SJSA1 (cell line): ENCODE measurements at regions not wholly inside any gene's neighbourhood (a gene's known extent, or its start where the extent isn't known, plus 50 kb on each side); places are given as distances from the start of the nearest gene placed in this dataset.

Experiments used
- DNase-seq, 2 experiments: peaks; one replicate each; pipeline ENCODE4 v3.0.0-alpha.2; 2015 to 2020; ENCODE audit warnings: low spot score in 2 of 2, low read depth in 1 of 2
- H3K27ac ChIP-seq: fragments of 250-450 bp; sonication (Bioruptor Pico); 2 replicates; pipeline ENCODE4 v1.5.1; 2020; ENCODE audit warnings: mild to moderate bottlenecking, moderate library complexity
- H3K27me3 ChIP-seq: fragments of 250-450 bp; sonication (Bioruptor Pico); replicated peaks from 2 replicates; pipeline ENCODE4 v1.5.1; 2020; ENCODE audit warnings: mild to moderate bottlenecking, moderate library complexity
- H3K36me3 ChIP-seq: fragments of 250-450 bp; sonication (Bioruptor Pico); 2 replicates; pipeline ENCODE4 v1.5.1; 2020; ENCODE audit warnings: mild to moderate bottlenecking
- H3K4me1 ChIP-seq: fragments of 250-450 bp; sonication (Bioruptor Pico); replicated peaks from 2 replicates; pipeline ENCODE4 v1.6.1; 2021; ENCODE audit warnings: mild to moderate bottlenecking
- H3K4me3 ChIP-seq: fragments of 250-450 bp; sonication (Bioruptor Pico); 2 replicates; pipeline ENCODE4 v1.5.1; 2020; ENCODE audit warnings: mild to moderate bottlenecking
- H3K9me3 ChIP-seq: fragments of 250-450 bp; sonication (Bioruptor Pico); replicated peaks from 2 replicates; pipeline ENCODE4 v1.5.1; 2020; ENCODE audit warnings: mild to moderate bottlenecking

DNA sequence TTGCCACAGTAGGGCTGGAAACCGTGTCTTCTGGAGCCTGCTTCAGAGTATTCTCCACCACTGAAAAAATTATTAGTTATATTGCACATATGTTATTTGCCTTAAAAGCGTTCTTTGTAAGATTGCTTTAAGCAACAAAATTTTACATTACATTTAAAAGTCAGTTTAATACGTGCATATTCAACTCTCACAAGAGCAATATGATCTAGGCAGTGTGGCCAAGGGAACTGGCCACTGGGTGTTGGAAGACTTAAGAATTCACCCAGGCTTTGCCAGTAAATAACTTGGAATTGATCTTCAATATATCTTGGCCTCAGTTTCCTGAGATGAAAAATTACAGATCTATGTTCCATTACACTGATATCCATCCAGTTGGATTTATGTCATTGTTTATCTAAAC, 694.4 kb downstream of the EFNA5 start:
- Histone ChIP-seq H3K4me1 (no peaks in the 10 kb centered on the region), H3K9me3 (no peaks in the 10 kb centered on the region), H3K4me3 (no peak overlapping the region), H3K36me3 (no peaks in the 10 kb centered on the region), H3K27ac (no peak overlapping the region), H3K27me3 (no peaks in the 10 kb centered on the region)
- DNase-seq: no peak

DNA sequence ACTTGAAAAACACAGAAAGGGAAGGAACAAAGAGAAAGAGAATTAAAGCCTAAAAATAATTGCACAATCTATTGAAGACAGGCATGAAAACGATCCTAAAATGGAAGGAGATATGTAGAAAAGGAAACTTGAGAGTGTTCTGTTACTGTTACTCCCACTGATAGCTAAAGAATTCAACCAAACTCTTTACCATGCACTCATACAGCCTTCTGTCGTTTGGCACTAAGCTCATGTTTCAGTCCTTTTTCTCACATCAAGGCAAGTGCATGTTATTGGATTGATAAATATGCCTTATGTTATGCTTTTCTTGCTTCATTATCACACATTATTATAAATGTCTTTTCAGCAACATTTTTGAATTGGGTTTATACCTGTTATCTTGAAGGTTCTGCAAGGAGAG, 696.5 kb downstream of the EFNA5 start:
- Histone ChIP-seq H3K27ac (no peak overlapping the region), H3K36me3 (no peaks in the 10 kb centered on the region), H3K4me3 (no peak overlapping the region), H3K4me1 (no peaks in the 10 kb centered on the region), H3K27me3 (no peaks in the 10 kb centered on the region), H3K9me3 (no peaks in the 10 kb centered on the region)
- DNase-seq: no peak

DNA sequence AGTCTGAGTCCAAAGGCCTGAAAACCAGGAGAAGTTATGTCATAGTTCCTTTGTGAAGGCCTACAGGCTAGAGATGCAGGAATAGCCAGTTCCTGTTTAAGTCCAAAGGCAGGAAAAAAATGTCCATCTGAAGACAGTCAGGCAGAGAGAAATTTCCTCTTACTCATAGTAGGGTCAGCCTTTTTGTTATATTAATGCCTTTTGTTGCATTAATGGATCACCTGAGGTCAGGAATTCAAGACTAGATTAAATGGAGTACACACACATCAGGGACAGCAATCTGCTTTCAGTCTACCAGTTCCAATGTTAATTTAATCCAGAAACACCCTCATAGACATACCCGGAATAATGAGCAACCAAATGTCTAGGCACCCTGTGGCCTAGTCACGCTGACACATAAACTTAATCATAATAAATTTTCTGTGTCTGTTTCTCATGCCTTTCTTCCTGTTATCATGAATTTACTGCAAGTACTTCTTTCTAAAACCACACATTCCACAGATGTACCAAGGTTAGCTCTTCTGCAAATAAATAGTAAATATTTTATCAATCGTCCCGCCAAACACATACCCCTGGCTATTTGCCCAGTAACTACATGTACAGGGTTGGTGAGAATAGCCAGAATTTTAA, 703.9 kb downstream of the EFNA5 start:
- Histone ChIP-seq H3K27me3 (no peaks in the 10 kb centered on the region), H3K4me1 (no peaks in the 10 kb centered on the region), H3K27ac (no peak overlapping the region), H3K9me3 (no peaks in the 10 kb centered on the region), H3K4me3 (no peak overlapping the region), H3K36me3 (no peaks in the 10 kb centered on the region)
- DNase-seq: no peak

DNA sequence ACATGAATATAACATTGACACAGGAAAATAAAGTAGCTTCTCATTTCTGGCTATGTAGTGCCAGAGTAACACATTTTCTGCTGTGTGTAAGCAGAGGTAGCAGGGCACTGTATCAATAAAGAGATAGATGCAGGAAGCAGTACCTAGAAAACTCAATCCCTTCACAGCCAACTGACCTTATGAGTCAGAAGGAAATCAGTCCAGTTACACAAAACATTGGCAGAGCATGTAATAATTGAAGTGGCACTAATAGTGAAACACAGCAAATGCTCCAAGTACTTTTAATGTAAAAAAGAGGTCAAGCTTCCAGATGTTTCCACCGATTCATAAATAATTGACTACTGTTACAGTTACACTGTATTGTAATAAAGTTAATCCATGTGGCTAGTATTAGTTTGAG, 706.6 kb downstream of the EFNA5 start:
- no peaks in the 10 kb centered on the region for H3K27me3 ChIP-seq
- DNase-seq: no peak
- no peak overlapping the region for H3K4me3 ChIP-seq
- H3K9me3 ChIP-seq: no peaks in the 10 kb centered on the region
- H3K36me3 ChIP-seq: no peaks in the 10 kb centered on the region
- H3K27ac ChIP-seq: no peak overlapping the region
- no peaks in the 10 kb centered on the region for H3K4me1 ChIP-seq

DNA sequence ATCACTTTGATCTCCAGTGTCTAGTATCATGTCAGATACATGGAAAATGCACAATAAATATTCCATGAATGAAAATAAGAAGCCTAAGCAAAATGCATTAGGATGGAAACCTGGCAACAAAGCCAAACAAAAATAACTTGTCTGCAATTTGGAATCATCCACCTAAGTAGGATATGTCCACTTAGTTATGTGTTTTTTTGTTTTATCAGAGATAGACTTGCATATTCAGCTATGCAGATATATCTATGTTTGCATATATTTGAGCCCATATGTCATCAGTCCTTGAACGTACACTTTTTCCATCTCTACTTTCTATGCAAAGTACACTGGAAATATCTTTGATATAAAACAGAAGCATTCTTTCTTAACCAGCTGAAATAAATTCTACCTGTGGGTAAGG, 707.1 kb downstream of the EFNA5 start:
- Histone ChIP-seq H3K4me3 (no peak overlapping the region), H3K9me3 (no peaks in the 10 kb centered on the region), H3K27me3 (no peaks in the 10 kb centered on the region), H3K27ac (no peak overlapping the region), H3K4me1 (no peaks in the 10 kb centered on the region), H3K36me3 (no peaks in the 10 kb centered on the region)
- no peak for DNase-seq

DNA sequence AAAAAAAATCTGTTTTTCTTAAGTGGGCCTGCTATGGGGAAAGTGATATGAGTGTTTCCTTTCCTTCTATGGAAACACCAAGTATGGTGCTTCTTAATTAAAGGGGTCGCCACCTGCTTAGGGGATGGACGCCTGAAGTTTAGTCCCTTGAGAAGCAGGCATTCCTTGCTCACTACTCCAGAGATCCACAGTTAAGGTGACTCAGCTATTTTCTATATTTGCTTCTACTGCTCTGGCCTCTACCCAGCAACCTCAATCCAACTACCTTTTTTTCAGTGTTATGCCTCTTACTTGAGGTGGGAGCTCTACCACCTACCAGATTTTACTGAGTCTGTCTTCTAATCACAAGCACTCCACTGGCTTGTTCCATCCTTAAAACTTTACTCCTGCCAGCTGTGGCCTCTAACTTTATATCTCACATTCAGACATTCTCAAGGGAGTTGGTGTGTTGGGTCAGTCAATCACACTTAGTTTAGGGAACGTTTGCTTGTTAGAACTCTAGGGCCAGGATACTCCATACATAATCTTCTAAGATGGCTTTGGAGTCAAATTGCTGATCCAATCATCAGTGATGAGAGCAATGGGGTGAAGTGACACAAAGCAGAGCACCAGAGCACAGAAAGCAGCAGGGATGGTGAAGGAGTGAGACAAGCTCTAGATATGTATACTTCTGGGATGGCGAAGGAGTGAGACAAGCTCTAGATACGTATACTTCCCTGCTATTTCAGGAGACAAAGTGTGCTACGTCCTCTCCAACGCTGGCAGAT, 708.1 kb downstream of the EFNA5 start:
- Histone ChIP-seq H3K27ac (no peak overlapping the region), H3K27me3 (no peaks in the 10 kb centered on the region), H3K4me1 (no peaks in the 10 kb centered on the region), H3K36me3 (no peaks in the 10 kb centered on the region), H3K4me3 (no peak overlapping the region), H3K9me3 (no peaks in the 10 kb centered on the region)
- no peak for DNase-seq

DNA sequence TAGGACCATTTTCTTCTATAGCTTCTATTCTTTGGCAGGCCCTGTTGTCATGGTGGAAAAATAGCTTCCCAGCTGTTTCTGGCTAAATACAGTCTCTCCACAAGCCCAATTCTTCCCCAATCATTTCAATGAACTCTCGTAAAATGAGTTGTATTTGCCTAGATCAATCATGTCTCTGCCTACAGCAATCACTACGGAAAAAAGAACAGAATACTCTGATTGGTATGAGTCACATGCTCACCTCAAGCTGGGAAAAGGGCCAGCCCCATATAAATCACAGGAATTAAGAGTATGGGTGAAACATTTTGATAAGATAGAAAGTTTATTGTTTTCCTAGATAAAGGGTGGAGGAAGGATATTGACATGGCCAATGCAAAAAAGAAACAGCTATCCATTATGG, 711.4 kb downstream of the EFNA5 start:
- no peak for DNase-seq
- no peaks in the 10 kb centered on the region for H3K27me3 ChIP-seq
- no peak overlapping the region for H3K27ac ChIP-seq
- H3K9me3 ChIP-seq: no peaks in the 10 kb centered on the region
- H3K36me3 ChIP-seq: no peaks in the 10 kb centered on the region
- no peaks in the 10 kb centered on the region for H3K4me1 ChIP-seq
- H3K4me3 ChIP-seq: no peak overlapping the region

DNA sequence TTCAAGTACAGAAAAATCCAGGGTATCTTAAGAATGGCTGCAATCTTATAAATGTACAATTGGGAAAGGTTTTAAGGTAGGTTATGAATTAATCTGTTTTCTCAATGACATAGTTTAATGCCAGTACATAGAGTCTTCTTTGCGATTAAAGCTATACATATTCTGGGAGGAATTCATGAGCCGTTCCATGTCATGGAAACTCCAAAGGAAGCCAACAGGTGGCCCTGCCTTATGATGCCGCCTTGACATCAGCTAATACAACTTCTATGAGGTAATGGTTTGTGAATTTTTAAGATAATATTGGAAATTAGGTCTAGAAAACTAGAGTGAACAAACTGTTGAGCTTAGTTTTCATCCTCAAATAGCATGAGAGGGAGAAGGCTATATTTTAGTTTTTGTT, 713.4 kb downstream of the EFNA5 start:
- DNase-seq: no peak

DNA sequence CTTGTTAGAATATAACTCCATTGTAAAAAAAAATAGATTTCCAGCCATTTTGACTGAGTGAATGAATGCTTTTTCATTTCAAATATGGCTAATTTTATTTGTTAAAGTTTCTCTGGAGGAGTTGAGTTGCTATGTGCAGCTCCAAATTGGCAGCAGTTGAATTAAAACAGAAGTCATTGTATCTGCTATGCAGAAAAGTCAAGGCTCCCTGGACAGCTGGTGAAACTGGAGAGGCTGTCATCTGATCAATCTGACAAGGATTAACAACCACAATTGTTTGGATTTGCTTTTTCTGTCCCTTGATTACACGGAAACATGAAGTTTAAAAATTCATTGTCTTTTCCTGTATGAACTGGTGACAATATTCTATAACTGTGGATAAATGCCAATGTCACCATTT, 713.9 kb downstream of the EFNA5 start:
- Histone ChIP-seq H3K27me3 (no peaks in the 10 kb centered on the region), H3K4me3 (no peak overlapping the region), H3K4me1 (no peaks in the 10 kb centered on the region), H3K9me3 (no peaks in the 10 kb centered on the region), H3K27ac (no peak overlapping the region), H3K36me3 (no peaks in the 10 kb centered on the region)
- no peak for DNase-seq

More for the DNA sequence above, 713.4 kb downstream of the EFNA5 start:
- Histone ChIP-seq H3K36me3 (no peaks in the 10 kb centered on the region), H3K27me3 (no peaks in the 10 kb centered on the region), H3K4me3 (no peak overlapping the region), H3K27ac (no peak overlapping the region), H3K9me3 (no peaks in the 10 kb centered on the region), H3K4me1 (no peaks in the 10 kb centered on the region)

DNA sequence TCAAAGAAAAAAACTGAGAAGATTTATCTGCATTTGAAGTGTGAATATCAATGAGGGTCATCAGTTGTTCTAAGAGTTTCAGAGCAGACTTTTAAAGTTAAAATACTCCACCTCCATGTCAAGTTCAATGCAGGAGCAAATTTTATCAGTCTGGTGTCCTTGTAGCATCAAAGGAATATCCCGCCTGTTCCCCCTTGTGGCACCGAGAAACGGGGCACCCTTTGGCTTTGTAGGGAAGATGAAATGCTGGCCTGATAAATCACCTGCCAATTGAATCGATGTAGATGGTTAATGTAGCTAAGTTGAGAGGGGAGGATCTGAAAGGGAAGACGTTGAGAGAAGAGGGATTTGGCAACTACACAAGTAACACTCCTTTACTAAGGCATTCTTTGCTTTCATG, 714.5 kb downstream of the EFNA5 start:
- no peak for DNase-seq
- Histone ChIP-seq H3K27me3 (no peaks in the 10 kb centered on the region), H3K9me3 (no peaks in the 10 kb centered on the region), H3K27ac (no peak overlapping the region), H3K4me3 (no peak overlapping the region), H3K4me1 (no peaks in the 10 kb centered on the region), H3K36me3 (no peaks in the 10 kb centered on the region)

DNA sequence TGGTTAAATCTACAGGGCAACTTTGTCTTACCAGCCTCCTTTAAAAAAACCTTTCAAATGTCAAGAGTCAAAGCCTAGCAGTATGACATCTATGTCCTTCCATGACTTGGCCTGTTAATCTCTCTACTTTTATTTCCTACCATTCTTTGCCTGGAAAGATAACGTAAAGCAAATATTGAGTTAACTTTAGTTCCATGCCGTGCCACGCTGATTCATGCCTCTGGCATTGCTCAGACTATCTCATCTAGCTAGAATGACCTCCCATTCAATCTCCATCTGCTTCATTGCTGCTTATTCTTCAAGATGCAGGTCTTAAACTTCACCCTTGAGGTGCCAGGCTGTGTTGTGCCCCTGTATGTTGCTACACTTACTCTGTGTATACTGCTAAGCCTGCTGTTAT, 729.8 kb downstream of the EFNA5 start:
- H3K4me3 ChIP-seq: no peak overlapping the region
- H3K9me3 ChIP-seq: no peaks in the 10 kb centered on the region; the same call in 1 of the 2 replicates
- no peak for DNase-seq
- H3K36me3 ChIP-seq: no peaks in the 10 kb centered on the region
- no peak overlapping the region for H3K27ac ChIP-seq
- H3K27me3 ChIP-seq: no peaks in the 10 kb centered on the region
- H3K4me1 ChIP-seq: no peaks in the 10 kb centered on the region

DNA sequence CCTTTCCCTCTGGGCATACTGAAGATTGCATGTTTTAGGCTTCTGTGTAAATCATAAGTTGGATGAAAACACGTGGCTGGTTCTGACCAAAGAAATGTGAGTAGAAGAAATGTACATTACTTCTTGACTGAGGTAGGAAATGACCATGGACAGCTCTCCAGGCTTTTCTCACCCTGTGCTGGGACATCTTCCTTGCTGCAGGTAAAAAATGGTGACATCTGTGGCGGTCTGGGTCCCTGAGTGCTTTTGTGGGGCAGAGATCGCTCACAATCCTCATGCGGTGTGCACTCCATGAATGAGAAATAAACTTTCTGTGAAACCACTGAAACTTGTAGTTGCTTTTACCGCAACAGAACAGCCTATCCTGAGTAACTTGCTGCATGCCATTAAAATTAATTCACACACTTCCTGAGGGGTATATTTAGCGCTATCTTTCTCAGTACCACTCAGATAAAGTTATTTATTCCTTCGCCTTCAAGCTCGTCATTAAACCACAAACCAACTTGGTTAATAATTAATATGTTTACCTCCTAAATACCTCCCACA, 730.4 kb downstream of the EFNA5 start:
- Histone ChIP-seq H3K4me1 (no peaks in the 10 kb centered on the region), H3K36me3 (no peaks in the 10 kb centered on the region), H3K27ac (no peak overlapping the region), H3K27me3 (no peaks in the 10 kb centered on the region), H3K9me3 (no peaks in the 10 kb centered on the region; the same call in 1 of the 2 replicates), H3K4me3 (no peak overlapping the region)
- DNase-seq: no peak

DNA sequence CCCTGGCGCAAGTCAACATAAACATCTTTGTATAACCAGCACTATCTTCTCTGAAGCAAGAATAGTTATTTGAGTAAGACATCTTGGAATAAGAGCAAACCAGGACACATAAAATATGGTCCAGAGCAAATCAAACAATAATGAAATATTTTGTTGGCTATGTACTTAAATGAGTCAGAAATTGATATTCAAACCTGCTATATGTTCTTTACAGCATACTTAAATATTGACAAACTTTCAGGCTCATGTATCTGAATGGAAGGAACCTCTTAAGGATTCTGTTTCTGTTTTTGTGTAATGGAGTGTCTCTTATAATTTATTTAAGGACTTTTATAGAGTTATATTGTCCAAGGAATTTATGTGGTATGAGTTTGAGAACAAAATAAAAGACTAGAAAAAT, 747.3 kb downstream of the EFNA5 start:
- Histone ChIP-seq H3K4me3 (no peak overlapping the region), H3K4me1 (no peaks in the 10 kb centered on the region)

DNA sequence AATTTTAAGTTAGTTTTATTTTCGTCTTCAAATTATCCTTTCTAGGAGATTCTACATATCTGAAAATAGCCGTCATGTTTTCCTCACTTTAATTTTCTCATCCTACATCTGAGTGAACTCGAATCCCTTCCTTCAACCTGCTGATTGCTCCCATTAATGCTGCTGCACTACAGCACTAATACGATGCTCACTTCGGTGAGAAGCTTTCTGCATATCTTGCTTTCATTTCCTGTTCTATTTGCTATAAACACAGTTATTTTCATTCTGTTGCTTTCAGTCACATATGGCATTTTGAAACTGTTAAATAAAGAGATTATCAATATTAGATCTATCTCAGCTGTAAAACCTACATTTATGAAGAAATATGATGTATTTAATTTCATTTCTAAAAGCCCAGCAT, 749.2 kb downstream of the EFNA5 start:
- H3K27ac ChIP-seq: no peak overlapping the region
- no peaks in the 10 kb centered on the region for H3K36me3 ChIP-seq
- DNase-seq: no peak
- no peak overlapping the region for H3K4me3 ChIP-seq
- H3K27me3 ChIP-seq: no peaks in the 10 kb centered on the region
- H3K4me1 ChIP-seq: no peaks in the 10 kb centered on the region
- no peaks in the 10 kb centered on the region for H3K9me3 ChIP-seq

More for the DNA sequence above, 747.3 kb downstream of the EFNA5 start:
- H3K27me3 ChIP-seq: no peaks in the 10 kb centered on the region
- no peaks in the 10 kb centered on the region for H3K36me3 ChIP-seq
- H3K27ac ChIP-seq: no peak overlapping the region
- no peaks in the 10 kb centered on the region for H3K9me3 ChIP-seq
- no peak for DNase-seq
